A549 (cell line): ENCODE measurements at regions not wholly inside any gene's neighbourhood (a gene's known extent, or its start where the extent isn't known, plus 50 kb on each side); places are given as distances from the start of the nearest gene placed in this dataset.

Experiments used
- BHLHE40 ChIP-seq: IDR thresholded peaks from 2 replicates; pipeline ENCODE4 v1.6.1; 2012; ENCODE audit warnings: low read depth, low read length, inconsistent platforms
- CEBPB ChIP-seq, 2 experiments: fragments of >200 bp in 1 of 2; sonication (Bioruptor Twin) in 1 of 2; formaldehyde crosslinking in 1 of 2; IDR thresholded peaks; 2 replicates each; pipeline ENCODE4 v1.6.1; 2012 to 2016
- CHD2 ChIP-seq: fragments of 150-350 bp; IDR thresholded peaks from 2 replicates; pipeline ENCODE4 v1.6.1; 2014; ENCODE audit warnings: low read length; ENCODE audit not compliant: partially characterized antibody
- CHD4 ChIP-seq: fragments of 200-600 bp; sonication (generic); IDR thresholded peaks from 2 replicates; pipeline ENCODE4 v1.6.1; 2016; ENCODE audit warnings: antibody characterized with exemption, mild to moderate bottlenecking, borderline replicate concordance
- E2F6 ChIP-seq: IDR thresholded peaks from 2 replicates; pipeline ENCODE4 v1.6.1; 2012; ENCODE audit warnings: low read depth, borderline replicate concordance
- EP300 ChIP-seq, 2 experiments: fragments of >200 bp; sonication (Bioruptor Twin); formaldehyde crosslinking; IDR thresholded peaks; 2 replicates in 1 of 2; 3 replicates in 1 of 2; pipeline ENCODE4 v1.6.1; 2016 to 2017
- HOXA7 ChIP-seq: fragments of 250-450 bp; sonication (Bioruptor Pico); IDR thresholded peaks from 2 replicates; pipeline ENCODE4 v1.5.0; 2020; ENCODE audit warnings: mild to moderate bottlenecking, moderate library complexity
- POLR2A ChIP-seq: IDR thresholded peaks from 2 replicates; pipeline ENCODE4 v1.6.1; 2012; ENCODE audit warnings: mild to moderate bottlenecking, low read length
- RAD21 ChIP-seq, 2 experiments: fragments of >200 bp in 1 of 2; sonication (Bioruptor Twin) in 1 of 2; formaldehyde crosslinking in 1 of 2; IDR thresholded peaks in 1 of 2; conservative IDR thresholded peaks in 1 of 2; 2 replicates in 1 of 2; 3 replicates in 1 of 2; pipeline ENCODE4 v1.6.1; 2012 to 2018; ENCODE audit warnings: inconsistent platforms in 1 of 2
- SMC3 ChIP-seq: fragments of >200 bp; sonication (Bioruptor Twin); formaldehyde crosslinking; IDR thresholded peaks from 3 replicates; pipeline ENCODE4 v1.6.1; 2018; ENCODE audit warnings: inconsistent platforms
- TP53 ChIP-seq: fragments of 250-450 bp; sonication (Bioruptor Pico); IDR thresholded peaks from 2 replicates; pipeline ENCODE4 v1.5.0; 2021; ENCODE audit warnings: mild to moderate bottlenecking, moderate library complexity
- ZNF302 ChIP-seq: fragments of 250-450 bp; sonication (Bioruptor Pico); IDR thresholded peaks from 2 replicates; pipeline ENCODE4 v1.9.0; 2021; ENCODE audit warnings: inconsistent platforms, mild to moderate bottlenecking, moderate library complexity
- TF ChIP-seq, protein P1 (sequence below): fragments of >200 bp; sonication (Bioruptor Twin); formaldehyde crosslinking; IDR thresholded peaks from 3 replicates; pipeline ENCODE4 v1.5.1; 2016
- TF ChIP-seq, protein P2 (sequence below): fragments of 200-600 bp; sonication (generic); IDR thresholded peaks from 2 replicates; pipeline ENCODE4 v1.6.1; 2016; ENCODE audit warnings: antibody characterized with exemption, mild to moderate bottlenecking, moderate library complexity

DNA sequence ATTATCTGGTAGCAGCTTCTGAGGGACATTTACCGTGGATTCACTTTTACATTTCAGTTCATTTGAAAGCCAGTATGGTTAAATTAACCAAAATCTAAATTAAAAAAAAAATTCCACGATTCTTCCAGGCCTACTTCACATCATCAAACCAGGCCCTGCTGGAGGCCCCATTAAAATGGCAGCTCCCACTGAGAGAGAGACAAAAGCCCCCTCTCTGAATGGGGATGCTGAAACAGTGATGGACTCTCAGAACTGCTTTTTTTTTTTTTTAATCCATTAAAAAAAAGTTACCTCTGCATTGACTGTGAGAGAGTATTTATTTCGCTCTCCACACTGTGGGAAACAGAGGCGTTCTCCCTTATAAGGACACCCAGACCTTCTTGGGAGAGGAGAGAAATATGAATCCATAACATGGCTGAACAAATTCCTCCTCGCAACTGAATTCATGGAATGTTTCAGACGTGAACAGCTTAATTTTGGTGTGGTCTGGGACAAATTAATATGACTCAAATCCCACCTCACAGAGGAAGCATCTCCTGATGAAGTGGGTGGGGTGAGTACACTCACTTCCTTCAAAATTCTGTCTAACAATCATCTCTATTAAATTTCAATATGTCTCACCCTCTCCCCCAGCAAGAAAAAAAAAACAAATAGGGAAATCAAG lies 73.5 kb downstream of the SAMD9 start:
- TF ChIP-seq, protein P1, sequence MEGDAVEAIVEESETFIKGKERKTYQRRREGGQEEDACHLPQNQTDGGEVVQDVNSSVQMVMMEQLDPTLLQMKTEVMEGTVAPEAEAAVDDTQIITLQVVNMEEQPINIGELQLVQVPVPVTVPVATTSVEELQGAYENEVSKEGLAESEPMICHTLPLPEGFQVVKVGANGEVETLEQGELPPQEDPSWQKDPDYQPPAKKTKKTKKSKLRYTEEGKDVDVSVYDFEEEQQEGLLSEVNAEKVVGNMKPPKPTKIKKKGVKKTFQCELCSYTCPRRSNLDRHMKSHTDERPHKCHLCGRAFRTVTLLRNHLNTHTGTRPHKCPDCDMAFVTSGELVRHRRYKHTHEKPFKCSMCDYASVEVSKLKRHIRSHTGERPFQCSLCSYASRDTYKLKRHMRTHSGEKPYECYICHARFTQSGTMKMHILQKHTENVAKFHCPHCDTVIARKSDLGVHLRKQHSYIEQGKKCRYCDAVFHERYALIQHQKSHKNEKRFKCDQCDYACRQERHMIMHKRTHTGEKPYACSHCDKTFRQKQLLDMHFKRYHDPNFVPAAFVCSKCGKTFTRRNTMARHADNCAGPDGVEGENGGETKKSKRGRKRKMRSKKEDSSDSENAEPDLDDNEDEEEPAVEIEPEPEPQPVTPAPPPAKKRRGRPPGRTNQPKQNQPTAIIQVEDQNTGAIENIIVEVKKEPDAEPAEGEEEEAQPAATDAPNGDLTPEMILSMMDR = no peak
- TF ChIP-seq CHD2 (no peak), CHD4 (no peak), POLR2A (no peak), CEBPB (IDR thresholded peaks at IDR 0.05) (no peak), TP53 (CRISPR knock-in tag) (no peak), EP300 (IDR thresholded peaks at IDR 0.05) (no peak), ZNF302 (CRISPR knock-in tag) (no peak), E2F6 (no peak), BHLHE40 (no peak), HOXA7 (CRISPR knock-in tag) (no peak), SMC3 (no peak), RAD21 (conservative IDR thresholded peaks at IDR 0.05 in 1 of 2, IDR thresholded peaks at IDR 0.05 in 1 of 2) (no peak)
- TF ChIP-seq, protein P2, sequence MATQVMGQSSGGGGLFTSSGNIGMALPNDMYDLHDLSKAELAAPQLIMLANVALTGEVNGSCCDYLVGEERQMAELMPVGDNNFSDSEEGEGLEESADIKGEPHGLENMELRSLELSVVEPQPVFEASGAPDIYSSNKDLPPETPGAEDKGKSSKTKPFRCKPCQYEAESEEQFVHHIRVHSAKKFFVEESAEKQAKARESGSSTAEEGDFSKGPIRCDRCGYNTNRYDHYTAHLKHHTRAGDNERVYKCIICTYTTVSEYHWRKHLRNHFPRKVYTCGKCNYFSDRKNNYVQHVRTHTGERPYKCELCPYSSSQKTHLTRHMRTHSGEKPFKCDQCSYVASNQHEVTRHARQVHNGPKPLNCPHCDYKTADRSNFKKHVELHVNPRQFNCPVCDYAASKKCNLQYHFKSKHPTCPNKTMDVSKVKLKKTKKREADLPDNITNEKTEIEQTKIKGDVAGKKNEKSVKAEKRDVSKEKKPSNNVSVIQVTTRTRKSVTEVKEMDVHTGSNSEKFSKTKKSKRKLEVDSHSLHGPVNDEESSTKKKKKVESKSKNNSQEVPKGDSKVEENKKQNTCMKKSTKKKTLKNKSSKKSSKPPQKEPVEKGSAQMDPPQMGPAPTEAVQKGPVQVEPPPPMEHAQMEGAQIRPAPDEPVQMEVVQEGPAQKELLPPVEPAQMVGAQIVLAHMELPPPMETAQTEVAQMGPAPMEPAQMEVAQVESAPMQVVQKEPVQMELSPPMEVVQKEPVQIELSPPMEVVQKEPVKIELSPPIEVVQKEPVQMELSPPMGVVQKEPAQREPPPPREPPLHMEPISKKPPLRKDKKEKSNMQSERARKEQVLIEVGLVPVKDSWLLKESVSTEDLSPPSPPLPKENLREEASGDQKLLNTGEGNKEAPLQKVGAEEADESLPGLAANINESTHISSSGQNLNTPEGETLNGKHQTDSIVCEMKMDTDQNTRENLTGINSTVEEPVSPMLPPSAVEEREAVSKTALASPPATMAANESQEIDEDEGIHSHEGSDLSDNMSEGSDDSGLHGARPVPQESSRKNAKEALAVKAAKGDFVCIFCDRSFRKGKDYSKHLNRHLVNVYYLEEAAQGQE = no peak
